ENCODE measurements at regions not wholly inside any gene's neighbourhood (a gene's known extent, or its start where the extent isn't known, plus 50 kb on each side); places are given as distances from the start of the nearest gene placed in this dataset.

GRCh38 chr2:18125303-18125702 lies 246.8 kb downstream of the KCNS3 start:
- TF ChIP-seq POLR2A (IDR thresholded peaks at IDR 0.05) (no peak), POLR2AphosphoS5 (IDR thresholded peaks at IDR 0.05) (no peak), CTCF (IDR thresholded peaks at IDR 0.05) (no peak)

Data from breast epithelium (tissue), 3 donors.